ENCODE measurements at regions not wholly inside any gene's neighbourhood (a gene's known extent, or its start where the extent isn't known, plus 50 kb on each side); places are given as distances from the start of the nearest gene placed in this dataset.

- TF ChIP-seq CTCF (IDR thresholded peaks at IDR 0.05) (no peak), POLR2A (IDR thresholded peaks at IDR 0.05) (no peak), EP300 (IDR thresholded peaks at IDR 0.05) (no peak)
These were observed 132.9 kb downstream of the TPRA1 start for GRCh38 chr3:127457546-127458145.
